GOT3 (cell line): ENCODE measurements at regions not wholly inside any gene's neighbourhood (a gene's known extent, or its start where the extent isn't known, plus 50 kb on each side); places are given as distances from the start of the nearest gene placed in this dataset.
"Not testable (repeated sequence)": the region's sequence is repeated elsewhere in the genome, so short reads cannot be mapped to it uniquely, and the experiment has no call there.

Source experiments
- DNase-seq: peaks from one replicate; lab custom pipeline; 2025; ENCODE audit warnings: mixed read lengths; lab: John Stamatoyannopoulos, UW

DNA sequence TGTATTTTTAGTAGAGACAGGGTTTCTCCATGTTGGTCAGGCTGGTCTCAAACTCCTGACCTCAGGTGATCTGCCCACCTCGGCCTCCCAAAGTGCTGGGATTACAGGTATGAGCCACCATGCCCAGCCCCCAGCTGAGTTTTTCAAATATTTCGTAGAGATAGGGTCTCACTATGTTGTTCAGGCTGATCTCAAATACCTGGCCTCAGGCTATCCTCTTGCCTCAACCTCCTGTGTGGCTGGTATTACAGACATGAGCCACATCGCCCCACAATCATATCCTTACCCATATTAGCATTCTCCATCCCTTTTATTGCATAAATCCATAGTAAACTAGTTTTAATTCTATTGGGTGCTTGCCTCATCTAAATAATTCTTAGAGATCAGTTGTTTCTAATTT lies 157.6 kb upstream of the HEY2 start:
- DNase-seq: not testable (repeated sequence)

DNA sequence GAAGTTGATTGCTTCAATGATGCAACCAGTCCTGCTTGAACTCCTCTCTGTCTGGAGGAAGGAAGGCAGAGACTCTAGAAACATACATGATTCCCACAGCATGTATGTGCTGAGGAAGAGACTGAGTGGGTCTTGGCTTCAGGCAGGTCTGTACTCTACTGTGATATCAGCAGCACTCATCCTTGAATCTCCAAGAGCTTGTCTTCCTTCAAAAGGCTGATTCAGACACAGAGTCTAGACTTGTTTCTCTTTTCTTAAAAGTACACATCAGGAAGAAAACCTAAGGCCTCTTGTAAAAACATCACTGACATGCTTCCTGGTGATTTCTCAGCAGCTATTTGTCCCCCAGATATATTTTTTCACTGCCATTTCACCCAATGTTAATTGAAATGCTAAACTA lies 155.7 kb upstream of the HEY2 start:
- DNase-seq: no peak

DNA sequence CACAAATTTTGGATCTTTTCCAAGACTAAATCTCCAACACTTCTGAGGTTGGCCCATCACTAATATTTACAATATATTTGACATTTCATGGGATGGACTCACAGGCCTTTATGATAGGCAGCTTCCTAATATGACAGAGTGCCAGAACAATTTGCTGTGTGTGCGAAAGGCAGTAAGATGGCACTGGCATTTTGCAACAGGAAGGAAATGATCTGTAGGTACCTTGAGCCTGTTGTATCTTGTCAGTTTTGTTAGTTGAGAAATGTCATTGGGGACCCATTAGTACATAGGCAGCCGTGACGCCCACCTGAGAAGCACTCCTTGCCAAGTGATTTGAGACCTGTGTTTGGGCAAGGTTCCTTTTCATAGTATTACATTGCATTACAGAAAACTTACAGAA lies 153.4 kb upstream of the HEY2 start:
- no peak for DNase-seq

DNA sequence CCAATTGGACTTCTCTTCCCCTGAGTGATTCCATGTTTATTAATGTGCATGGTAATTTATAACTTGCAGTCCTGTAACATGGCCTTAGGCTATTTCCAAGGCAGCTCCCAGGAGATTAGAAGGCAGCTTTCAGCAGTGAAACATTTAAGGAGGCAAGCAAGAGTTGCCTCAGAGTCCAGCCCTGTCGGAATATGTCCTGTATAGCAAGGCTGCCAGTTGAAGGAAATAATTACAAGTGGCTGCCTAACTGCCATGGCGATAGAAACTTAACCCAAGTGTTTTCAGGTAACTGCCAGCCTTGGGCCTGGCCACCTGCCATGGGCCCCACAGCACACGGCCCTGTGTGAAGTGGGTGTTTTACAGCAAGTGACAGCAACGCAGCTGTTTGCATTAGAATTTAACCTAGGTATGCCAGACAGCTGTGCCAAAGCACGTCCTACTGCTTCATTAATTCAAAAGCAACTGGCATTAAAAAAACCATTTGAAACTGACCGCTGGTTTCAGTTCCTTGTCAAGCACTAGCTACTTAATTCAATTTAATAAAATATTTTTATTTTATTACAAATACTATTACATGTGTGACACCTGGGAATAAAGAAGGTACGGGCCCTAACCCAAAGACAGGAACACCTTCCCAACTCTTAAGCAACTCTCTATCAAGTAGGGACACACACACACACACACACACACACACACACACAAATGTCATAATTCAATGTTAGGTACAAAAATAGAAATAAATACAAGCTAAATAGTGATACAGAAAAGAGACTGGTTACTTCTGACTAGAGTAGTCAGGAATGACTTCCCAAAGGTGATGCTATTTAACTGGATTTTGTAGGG lies 151.8 kb upstream of the HEY2 start:
- DNase-seq: peak; percentile 6

DNA sequence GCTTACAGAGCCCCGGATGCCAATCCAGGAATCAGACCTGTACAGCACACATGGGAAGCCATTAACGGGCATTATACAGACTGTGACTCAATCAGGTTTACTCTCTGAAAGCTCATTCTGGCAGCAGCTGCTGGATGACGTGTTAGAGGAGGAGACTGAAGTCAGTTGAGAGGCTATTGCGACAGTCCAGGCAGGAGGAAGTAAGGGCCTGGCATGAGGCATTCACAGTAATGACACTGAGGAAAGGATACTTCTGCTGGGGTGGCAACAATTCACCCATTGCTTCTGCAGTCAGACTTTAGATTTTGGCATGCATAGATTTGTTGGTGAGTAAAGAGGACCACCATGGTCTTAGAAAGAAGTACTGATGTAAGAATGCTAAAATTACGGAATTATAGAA lies 151.0 kb upstream of the HEY2 start:
- no peak for DNase-seq

DNA sequence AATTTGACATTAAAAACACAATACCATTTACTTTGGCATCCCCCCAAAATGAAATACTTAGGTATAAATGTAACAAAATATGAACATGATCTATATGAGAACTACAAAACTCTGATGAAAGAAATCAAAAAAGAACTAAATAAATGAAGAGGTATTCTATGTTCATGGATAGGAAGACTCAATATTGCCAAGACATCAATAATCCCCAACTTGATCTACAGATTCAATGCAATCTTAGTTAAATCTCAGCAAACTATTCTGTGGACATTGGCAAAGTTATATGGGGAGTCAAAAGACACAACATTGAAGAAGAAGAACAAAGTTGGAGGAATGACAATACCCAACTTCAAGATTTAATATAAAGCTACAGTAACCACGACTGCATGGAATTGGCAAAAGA lies 145.2 kb upstream of the HEY2 start:
- no peak for DNase-seq

DNA sequence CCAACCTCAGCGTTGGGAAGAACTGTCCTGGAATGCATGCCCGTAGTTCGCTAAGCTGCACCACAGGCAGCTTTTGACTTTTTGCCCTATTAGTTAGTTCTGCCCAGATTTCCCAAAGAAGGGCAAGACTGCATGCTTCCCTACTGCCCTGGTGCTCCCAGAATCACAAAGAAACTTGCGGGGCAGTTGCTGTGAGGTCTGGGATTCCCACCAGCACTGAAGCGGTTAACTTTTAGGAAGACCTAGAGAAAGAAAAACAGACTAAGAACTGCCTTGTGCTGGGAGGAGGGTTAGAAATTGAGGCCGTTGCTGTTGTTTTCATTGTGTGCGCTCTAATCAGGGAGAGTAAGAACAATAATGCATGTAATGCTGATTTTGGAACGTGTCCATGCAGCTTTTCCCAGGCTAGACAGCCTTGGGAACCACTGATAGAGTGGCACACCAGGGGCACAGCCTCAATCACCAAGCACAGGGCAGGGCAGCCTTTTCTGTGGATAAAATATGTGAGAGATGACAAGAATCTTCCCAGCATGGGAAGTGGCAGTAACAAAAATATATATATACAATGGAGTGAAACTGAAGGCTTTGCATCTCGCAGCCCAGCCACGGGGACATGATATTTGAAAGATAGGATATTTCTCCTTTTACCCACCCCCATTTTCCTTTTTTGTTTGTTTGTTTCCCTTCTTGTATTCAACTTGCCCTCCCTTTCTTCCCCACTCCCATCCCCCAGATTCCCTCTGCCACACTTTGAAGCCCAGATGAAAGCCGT lies 137.7 kb upstream of the HEY2 start:
- DNase-seq: no peak

DNA sequence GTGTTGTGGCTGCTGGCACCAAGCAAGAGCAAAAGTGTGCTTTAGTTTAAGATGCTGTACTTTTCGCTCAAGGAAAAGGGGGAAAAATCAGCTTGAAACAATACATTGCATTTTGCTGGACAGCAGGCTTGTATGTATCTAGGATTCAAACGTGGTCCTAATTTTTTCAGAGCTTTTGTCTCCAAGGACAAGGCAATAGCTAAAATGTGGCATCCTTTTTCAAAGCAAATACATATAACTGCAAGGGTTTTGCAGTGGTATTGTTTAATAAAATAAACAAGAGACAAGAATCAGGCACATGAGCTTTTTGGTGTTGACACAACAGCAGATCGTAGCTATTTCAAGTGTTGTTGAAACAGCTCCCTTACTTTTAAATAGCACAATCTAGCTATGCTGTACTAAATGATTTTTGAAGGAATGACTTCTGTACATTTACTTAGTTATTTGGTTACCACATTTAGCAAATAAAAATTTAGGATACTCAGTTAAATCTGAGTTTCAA lies 137.0 kb upstream of the HEY2 start:
- no peak for DNase-seq

DNA sequence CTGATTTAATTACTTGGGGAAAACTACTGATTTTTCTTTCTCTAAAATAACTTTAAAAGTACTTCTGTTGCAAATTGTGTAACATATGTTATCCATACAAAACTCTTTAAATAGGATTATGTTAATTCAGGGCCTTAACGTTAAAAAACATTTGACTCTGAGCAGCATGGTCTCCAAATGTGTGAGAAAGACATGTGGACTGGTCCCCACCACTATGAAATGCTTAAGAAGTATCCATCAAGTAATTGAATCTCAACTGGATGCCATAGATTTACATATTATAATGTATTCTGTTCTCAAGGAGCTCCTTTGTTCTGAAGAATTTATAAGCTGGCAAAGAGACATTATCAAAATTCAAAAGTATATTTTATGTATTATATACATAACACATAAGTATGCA lies 130.8 kb upstream of the HEY2 start:
- DNase-seq: no peak

DNA sequence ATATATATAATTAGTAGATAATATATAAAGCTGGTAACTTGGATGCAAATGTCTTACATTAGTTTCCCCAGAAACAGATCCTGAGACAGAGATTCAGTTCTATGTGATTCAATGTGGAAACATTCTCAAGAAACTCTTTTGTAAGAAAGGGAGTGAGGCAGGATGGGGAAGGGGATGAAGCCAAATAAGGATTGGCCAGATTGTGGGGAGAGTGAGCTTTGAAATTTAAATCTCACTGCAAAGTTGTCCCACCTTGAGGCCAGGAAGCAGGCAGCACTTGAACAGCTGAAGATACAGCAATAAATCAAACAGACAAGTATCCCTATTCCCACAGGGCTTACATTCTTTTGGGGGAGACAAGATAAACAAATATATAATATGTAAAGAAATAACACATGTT lies 126.3 kb upstream of the HEY2 start:
- no peak for DNase-seq

DNA sequence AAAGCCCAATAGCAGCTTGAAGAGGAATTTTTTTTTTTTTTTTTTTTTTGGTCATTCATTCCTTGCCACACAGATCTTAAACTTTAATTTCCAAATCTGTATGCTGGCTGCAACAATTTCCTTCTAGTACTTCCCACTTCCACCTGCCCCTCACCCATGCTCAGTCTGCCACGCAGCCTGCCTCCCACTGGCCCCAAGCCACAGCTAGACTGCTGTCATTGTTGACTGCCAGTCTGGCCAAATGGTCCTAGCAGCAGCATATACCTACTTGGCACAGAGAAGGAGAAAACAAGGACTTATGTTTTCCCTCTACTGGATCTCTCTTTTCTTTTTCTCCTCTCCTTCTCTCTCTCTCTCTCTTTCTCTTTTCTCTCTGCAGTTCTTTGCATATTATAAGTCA lies 118.3 kb upstream of the HEY2 start:
- no peak for DNase-seq

DNA sequence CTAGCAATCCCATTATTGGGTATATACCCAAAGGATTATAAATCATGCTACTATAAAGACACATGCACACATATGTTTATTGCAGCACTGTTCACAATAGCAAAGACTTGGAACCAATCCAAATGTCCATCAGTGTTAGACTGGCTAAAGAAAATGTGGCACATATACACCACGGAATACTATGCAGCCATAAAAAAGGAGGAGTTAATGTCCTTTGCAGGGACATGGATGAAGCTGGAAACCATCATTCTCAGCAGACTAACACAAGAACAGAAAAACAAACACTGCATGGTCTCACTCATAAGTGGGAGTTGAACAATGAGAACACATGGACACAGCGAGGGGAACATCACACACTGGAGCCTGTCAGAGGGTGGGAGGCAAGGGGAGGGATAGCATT lies 113.4 kb upstream of the HEY2 start:
- DNase-seq: not testable (repeated sequence)

DNA sequence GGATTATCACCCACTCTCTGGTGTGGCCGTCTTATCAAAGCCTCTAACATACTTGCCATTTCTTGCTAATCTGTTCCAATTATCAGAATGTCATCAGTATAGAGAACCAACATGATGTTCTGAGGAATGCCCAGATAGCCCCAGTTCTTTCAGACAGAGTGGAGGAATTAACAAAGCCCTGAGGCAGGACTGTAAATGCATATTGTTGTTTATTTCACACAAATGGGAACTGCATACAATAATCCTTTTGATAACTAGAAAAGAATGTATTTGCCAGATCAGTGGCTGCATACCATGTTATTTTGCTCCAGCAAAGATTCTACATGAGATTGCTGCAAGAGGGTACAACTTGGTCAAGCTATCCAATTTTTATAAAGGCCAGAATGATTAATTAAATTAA lies 112.8 kb upstream of the HEY2 start:
- DNase-seq: no peak

DNA sequence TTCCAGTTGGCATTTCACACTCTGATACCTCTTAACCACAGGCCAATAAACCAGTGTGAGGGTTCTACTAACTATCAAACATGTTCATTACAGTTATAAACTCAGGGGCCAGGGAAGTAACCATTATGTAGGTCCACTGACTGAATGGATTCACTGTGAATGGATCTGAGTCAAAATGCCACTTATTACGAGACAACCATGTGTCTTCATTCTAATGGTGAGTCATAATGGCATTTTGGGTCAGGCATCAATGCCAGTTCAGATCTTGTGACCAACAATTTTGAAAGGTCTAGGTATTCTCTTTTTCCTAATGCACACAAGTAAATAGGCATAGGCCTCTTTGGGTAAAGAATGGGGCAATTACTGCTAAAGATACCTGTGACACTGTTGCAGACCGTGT lies 112.2 kb upstream of the HEY2 start:
- DNase-seq: no peak

DNA sequence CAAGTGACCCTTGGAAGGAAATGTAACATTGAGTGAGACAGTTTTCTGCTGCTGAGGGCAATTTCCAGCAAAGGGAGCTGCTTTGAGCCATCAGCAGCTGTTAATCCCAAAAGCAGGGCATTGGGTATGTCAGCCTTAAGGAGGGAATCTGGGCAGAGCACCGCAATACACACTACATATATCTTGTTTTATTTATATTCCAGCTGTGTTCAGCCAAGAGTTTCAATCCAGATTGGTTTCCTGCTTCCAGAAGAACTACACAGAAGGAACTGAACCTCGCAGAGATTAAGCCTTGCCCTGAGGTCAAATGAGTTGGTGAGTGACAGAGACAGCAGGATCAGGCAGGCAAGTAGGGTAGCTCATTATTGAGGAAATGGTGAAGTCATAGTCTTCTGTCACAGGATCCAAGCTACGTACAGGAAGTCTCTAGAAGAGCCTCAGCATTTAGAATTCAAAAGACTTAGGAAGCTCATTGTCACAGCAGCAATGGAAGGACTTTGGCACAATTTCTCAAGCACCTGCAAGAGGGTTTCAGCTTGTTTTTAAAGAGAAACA lies 109.9 kb upstream of the HEY2 start:
- no peak for DNase-seq

DNA sequence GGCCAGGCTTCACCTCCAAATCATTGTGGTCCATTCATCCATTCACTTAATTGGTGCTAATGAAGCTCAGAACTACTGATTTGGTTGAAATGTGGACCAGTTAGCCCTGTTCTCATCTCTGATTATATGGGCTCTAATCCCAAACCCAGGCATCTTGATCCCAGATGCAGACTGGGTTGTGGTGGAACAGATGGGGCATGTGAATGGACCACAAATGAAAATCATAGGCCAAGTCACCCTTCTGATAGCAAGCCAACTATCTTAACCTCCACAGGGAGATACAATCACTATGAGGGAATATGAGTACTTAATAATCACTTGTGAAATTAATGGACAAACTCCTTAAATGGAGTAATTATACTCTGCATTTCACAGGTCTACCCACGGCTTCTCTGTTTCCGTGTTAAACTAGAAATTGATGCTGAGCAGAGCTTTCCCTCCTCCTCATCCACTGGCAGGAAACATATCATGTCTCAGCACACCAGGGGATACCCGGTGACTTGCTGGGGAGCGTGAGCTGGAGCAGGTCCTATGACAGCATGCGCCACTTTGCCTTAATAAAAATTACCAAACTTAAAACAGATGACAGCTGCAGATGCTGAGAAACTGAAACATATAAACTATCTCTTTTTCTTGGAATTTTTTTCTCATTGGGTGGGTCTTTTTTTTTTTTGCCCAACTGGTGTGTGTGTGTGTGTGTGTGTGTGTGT lies 108.8 kb upstream of the HEY2 start:
- no peak for DNase-seq

DNA sequence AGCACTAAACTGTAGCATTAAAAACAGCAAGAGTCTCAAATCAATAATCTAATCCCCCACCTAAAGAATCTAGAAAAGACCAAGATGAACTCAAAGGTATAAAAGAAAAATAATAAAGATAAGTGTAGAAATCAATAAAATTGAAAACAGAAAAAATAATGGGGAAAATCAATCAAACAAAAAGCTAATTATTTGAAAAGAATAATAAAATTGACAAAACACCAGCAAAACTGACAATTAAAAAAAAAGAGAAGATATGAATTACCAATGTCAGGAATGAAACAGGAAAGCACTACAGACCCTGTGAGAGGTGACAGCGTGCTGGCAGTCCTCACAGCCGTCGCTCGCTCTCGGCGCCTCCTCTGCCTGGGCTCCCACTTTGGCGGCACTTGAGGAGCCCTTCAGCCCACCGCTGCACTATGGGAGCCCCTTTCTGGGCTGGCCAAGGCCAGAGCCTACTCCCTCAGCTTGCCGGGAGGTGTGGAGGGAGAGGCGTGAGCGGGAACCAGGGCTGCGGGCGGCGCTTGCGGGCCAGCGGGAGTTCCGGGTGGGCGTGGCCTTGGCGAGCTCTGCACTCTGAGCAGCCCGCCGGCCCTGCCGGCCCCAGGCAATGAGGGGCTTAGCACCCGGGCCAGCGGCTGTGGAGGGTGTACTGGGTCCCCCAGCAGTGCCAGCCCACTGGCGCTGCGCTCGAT lies 105.3 kb upstream of the HEY2 start:
- DNase-seq: not testable (repeated sequence)

DNA sequence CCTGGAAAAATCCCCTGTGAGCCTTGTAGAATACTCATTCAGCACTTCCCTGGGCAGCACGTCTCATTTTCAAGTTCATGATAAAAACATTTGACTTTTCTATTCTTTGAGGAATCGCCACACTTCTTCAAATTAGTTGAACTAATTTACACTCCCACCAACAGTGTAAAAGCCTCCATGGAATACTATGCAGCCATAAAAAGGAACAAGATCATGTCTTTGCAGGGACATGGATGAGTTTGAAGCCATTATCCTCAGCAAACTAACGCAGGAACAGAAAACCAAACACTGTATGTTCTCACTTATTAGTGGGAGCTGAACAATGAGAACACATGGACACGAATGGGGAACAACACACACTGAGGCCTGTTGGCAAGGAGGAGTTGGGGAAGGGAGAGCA lies 102.0 kb upstream of the HEY2 start:
- DNase-seq: no peak

DNA sequence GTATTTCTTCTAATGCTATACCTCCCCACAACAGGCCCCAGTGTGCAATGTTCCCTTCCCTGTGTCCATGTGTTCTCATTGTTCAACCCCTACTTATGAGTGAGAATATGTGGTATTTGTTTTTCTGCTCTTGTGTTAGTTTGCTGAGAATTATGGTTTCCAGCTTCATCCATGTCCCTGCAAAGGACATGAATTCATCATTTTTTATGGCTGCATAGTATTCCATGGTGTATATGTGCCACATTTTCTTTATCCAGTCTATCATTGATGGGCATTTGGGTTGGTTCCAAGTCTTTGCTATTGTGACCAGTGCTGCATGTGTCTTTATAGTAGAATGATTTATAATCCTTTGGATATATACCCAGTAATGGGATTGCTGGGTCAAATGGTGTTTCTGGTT lies 95.7 kb upstream of the HEY2 start:
- not testable (repeated sequence) for DNase-seq

DNA sequence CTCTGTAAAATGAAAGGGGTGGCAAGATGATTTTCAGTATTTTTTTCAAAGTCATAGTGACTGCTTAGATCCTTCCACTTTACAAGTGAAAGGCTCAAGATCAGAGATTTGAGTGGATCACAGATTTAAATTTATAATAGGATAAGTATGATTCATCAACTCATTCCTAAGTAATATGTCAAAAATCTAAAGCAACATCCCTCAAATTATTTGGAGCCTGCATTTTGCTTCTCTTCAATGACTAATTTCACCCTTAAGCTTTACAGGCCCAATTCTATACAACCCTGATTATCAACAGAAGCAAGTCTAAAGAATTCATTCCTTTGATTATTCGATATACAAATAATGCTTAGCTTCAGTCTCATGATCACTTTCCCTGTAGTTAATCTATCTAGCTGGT lies 93.9 kb upstream of the HEY2 start:
- no peak for DNase-seq

DNA sequence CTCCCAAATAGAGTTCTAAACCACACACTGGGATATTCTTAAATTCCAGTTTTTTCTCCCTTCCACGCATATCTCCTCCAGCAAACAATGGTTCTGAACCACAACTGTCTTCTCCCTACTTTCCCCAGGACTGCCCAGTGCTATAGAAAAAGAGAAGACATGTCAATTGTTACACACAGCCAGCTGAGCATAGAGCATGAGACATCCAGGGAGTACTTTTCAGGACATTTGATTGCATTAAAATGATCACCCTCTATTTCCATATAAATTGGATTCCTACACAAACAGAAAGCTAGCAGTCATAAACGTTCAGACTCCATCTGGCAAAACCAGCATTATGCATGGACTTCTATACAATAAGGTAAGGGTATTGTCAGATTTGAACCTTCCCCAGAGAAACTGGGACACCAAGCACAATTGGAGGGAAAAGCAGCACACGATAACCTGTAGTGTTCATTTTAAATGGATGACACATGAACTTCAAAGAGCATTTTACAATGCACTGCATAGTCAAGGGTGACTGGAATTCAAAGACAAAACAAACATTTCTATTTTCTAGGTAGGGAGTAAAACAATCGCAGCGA lies 93.1 kb upstream of the HEY2 start:
- no peak for DNase-seq
